Mucosa of descending colon (tissue), 3 donors: ENCODE measurements at regions not wholly inside any gene's neighbourhood (a gene's known extent, or its start where the extent isn't known, plus 50 kb on each side); places are given as distances from the start of the nearest gene placed in this dataset.

ENCODE experiments used
- ATAC-seq: fragments of 200-7000 bp; cut with Tn5 transposase; one replicate; pipeline ENCODE4 v1.9.1; 2020; ENCODE audit warnings: mild to moderate bottlenecking, moderate library complexity
- DNase-seq, 3 donors: peaks; one replicate each; pipeline ENCODE4 v3.0.0-alpha.2; 2020
- H3K36me3 ChIP-seq: fragments of 200-600 bp; one replicate; pipeline ENCODE4 v1.8.0; 2021; ENCODE audit warnings: low read depth, mild to moderate bottlenecking
- H3K4me1 ChIP-seq: fragments of 200-600 bp; one replicate; pipeline ENCODE4 v1.8.0; 2021; ENCODE audit warnings: low read depth, mild to moderate bottlenecking
- H3K4me3 ChIP-seq: fragments of 200-600 bp; one replicate; pipeline ENCODE4 v1.8.0; 2021; ENCODE audit warnings: mild to moderate bottlenecking
- H3K9me3 ChIP-seq: fragments of 200-600 bp; one replicate; pipeline ENCODE4 v1.8.0; 2021; ENCODE audit warnings: mild to moderate bottlenecking
- CTCF ChIP-seq: fragments of 200-600 bp; IDR thresholded peaks from one replicate; pipeline ENCODE4 v1.8.0; 2022; ENCODE audit warnings: antibody characterized with exemption, mild to moderate bottlenecking
- intact Hi-C, 2 donors: fragments of 100-400 bp; cut with DNase I in 1 of 2; cut with micrococcal nuclease in 1 of 2; formaldehyde crosslinking; loops; one replicate each; pipeline versions ENCODE4 v1.11.0 to v1.11.1; 2022; cut with DNase I, micrococcal nuclease
- donor health status: DM: no; HTN: no; CAD: no; lungs with moderate emphysema.
- donor health status: DM: no; HTN: no; CAD: no.
- donor health status: DM: no; HTN: yes; CAD: no.

GRCh38 chr9:96033896-96034295 is 158.4 kb downstream of the ERCC6L2 start:
- Histone ChIP-seq H3K4me1 (no peaks in the 10 kb centered on the region), H3K4me3 (no peak overlapping the region), H3K9me3 (peaks cover 8% of the 10 kb centered on the region), H3K36me3 (no peaks in the 10 kb centered on the region)
- intact Hi-C loops: no loop called here
- DNase-seq (no peak), ATAC-seq (no peak)
- no peak for TF ChIP-seq CTCF

GRCh38 chr9:96031916-96032534 is 156.5 kb downstream of the ERCC6L2 start:
- no peak for ATAC-seq
- no peaks in the 10 kb centered on the region for H3K36me3 ChIP-seq

GRCh38 chr9:96031366-96031824 is 155.9 kb downstream of the ERCC6L2 start:
- DNase-seq (peak in 2 of 3 donors; percentile 25 to 45), ATAC-seq (peak; percentile 37)
- TF ChIP-seq CTCF: no peak
- no peaks in the 10 kb centered on the region for H3K4me1 ChIP-seq
- intact Hi-C loops: no loop called here
- no peak overlapping the region for H3K4me3 ChIP-seq
- no peaks in the 10 kb centered on the region for H3K36me3 ChIP-seq
- no peaks in the 10 kb centered on the region for H3K9me3 ChIP-seq

More at GRCh38 chr9:96031916-96032534, 156.5 kb downstream of the ERCC6L2 start:
- TF ChIP-seq CTCF: no peak
- H3K4me1 ChIP-seq: no peaks in the 10 kb centered on the region
- intact Hi-C loops: no loop called here
- H3K4me3 ChIP-seq: no peak overlapping the region
- H3K9me3 ChIP-seq: no peaks in the 10 kb centered on the region
- no peak for DNase-seq

- H3K4me3 ChIP-seq: no peak overlapping the region
- H3K9me3 ChIP-seq: no peaks in the 10 kb centered on the region
- no peak for ATAC-seq
- no peak for DNase-seq
- TF ChIP-seq CTCF: no peak
- intact Hi-C loops: no loop called here
- no peaks in the 10 kb centered on the region for H3K36me3 ChIP-seq
- no peaks in the 10 kb centered on the region for H3K4me1 ChIP-seq
Observed at GRCh38 chr9:96029722-96030530, 154.4 kb downstream of the ERCC6L2 start.

- Histone ChIP-seq H3K4me3 (no peak overlapping the region), H3K9me3 (no peaks in the 10 kb centered on the region), H3K36me3 (no peaks in the 10 kb centered on the region), H3K4me1 (no peaks in the 10 kb centered on the region)
- DNase-seq (peak in 1 of 3 donors; percentile 52), ATAC-seq (peak; percentile 32)
- intact Hi-C loops: no loop called here
- no peak for TF ChIP-seq CTCF
Observed at GRCh38 chr9:96027251-96028131, 152.0 kb downstream of the ERCC6L2 start.
